Tibial nerve (tissue), 4 donors: ENCODE measurements at regions not wholly inside any gene's neighbourhood (a gene's known extent, or its start where the extent isn't known, plus 50 kb on each side); places are given as distances from the start of the nearest gene placed in this dataset.

Experiments
- DNase-seq, 2 donors: peaks; one replicate each; pipeline ENCODE4 v3.0.0-alpha.2; 2019; ENCODE audit warnings: low spot score in 2 of 2
- H3K27ac ChIP-seq, 4 donors: fragments of 200-600 bp; sonication (generic) in 3 of 4; one replicate each; pipeline ENCODE4 v1.5.1; 2017 to 2019; ENCODE audit warnings: mild to moderate bottlenecking in 1 of 4
- H3K27me3 ChIP-seq, 2 donors: fragments of 200-600 bp; sonication (generic) in 1 of 2; one replicate each; pipeline versions ENCODE4 v1.5.1 to v1.6.0; 2017 to 2019
- H3K36me3 ChIP-seq, 3 donors: fragments of 200-600 bp; sonication (generic); one replicate each; pipeline ENCODE4 v1.5.1; 2018 to 2019
- H3K4me1 ChIP-seq, 4 donors: fragments of 200-600 bp; sonication (generic) in 3 of 4; one replicate each; pipeline ENCODE4 v1.5.1; 2017 to 2019
- H3K4me3 ChIP-seq, 4 donors: fragments of 200-600 bp; sonication (generic) in 3 of 4; one replicate each; pipeline ENCODE4 v1.5.1; 2017 to 2019; ENCODE audit warnings: mild to moderate bottlenecking in 1 of 4, moderate library complexity in 1 of 4
- H3K9me3 ChIP-seq, 4 donors: fragments of 200-600 bp; sonication (generic) in 3 of 4; one replicate each; pipeline ENCODE4 v1.5.1; 2017 to 2019
- EP300 ChIP-seq, 2 donors: sonication (generic); formaldehyde crosslinking; IDR thresholded peaks; one replicate each; pipeline ENCODE4 v1.6.1; 2017; ENCODE audit warnings: antibody characterized with exemption in 2 of 2, mild to moderate bottlenecking in 1 of 2
- POLR2A ChIP-seq, 2 donors: fragments of 450-650 bp; IDR thresholded peaks; one replicate each; pipeline ENCODE4 v1.6.1; 2017; ENCODE audit warnings: antibody characterized with exemption in 2 of 2, mild to moderate bottlenecking in 2 of 2, moderate library complexity in 2 of 2
- WGBS, 2 donors: methylation state at CpG; one replicate each; pipeline ENCODE4 v1.1.5; 2018; 5-methylcytosine and 5-hydroxymethylcytosine counted together
- TF ChIP-seq, protein P1 (sequence below), 5 experiments: fragments of 200-600 bp in 3 of 5; fragments of 450-650 bp in 2 of 5; sonication (generic) in 3 of 5; IDR thresholded peaks; one replicate each; pipeline ENCODE4 v1.5.1; 2016 to 2019; ENCODE audit warnings: antibody characterized with exemption in 5 of 5, mild to moderate bottlenecking in 3 of 5, moderate library complexity in 2 of 5

DNA sequence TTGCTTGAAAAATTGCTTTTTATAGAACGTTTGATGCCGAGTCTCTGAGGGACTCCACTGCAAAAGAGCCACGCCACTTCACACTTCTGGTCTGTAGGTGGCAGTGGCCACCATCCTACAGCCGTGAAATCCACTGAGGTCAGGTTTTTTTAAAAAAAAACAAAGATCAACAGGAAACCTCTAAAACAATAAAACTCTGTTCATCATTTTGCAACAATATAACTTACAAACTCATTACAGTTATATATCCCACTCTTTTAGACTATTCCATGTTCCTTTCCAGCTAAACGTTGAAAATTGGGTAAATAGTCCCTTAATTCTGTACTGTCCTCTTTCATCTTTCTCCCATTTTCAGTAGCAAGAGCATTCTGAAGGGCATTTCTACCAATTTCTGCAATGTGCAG lies 64.6 kb upstream of the FMN2 start:
- no peak for TF ChIP-seq POLR2A (IDR thresholded peaks at IDR 0.05)
- TF ChIP-seq, protein P1, sequence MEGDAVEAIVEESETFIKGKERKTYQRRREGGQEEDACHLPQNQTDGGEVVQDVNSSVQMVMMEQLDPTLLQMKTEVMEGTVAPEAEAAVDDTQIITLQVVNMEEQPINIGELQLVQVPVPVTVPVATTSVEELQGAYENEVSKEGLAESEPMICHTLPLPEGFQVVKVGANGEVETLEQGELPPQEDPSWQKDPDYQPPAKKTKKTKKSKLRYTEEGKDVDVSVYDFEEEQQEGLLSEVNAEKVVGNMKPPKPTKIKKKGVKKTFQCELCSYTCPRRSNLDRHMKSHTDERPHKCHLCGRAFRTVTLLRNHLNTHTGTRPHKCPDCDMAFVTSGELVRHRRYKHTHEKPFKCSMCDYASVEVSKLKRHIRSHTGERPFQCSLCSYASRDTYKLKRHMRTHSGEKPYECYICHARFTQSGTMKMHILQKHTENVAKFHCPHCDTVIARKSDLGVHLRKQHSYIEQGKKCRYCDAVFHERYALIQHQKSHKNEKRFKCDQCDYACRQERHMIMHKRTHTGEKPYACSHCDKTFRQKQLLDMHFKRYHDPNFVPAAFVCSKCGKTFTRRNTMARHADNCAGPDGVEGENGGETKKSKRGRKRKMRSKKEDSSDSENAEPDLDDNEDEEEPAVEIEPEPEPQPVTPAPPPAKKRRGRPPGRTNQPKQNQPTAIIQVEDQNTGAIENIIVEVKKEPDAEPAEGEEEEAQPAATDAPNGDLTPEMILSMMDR (IDR thresholded peaks at IDR 0.05), result peak; percentile 59 to 79 (median 72)

DNA sequence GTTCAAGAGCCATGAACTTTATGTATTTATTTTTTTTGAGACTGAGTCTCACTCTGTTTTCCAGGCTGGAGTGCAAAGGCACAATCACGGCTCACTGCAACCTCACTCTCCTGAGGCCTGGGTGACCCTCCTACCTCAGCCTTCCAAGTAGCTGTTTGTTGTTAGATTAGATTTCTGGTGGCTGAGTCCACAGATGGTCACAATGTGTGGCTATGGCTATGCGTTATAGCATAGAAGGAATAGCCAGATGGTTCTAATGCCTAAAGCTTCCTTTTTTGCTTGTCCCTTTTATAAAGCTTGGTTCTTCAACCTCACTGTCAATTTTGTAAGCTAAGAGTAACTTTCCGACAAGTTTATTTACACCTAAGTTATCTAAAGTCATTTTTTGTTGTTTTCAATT lies 62.3 kb upstream of the FMN2 start:
- peaks cover 0 to 4% (median 0%) of the 10 kb centered on the region in 4 donors for H3K4me1 ChIP-seq

More for the DNA sequence above, 64.6 kb upstream of the FMN2 start:
- no peak overlapping the region for H3K4me3 ChIP-seq
- no peaks in the 10 kb centered on the region for H3K27me3 ChIP-seq
- no peaks in the 10 kb centered on the region for H3K9me3 ChIP-seq
- peak in 1 of 2 donors; percentile 9 for DNase-seq
- peaks cover 0 to 4% (median 0%) of the 10 kb centered on the region in 4 donors for H3K4me1 ChIP-seq
- 2 to 3% methylated on average over 5 of the region's 5 CpGs for WGBS, 2 donors
- no peak overlapping the region for H3K27ac ChIP-seq
- H3K36me3 ChIP-seq, result no peaks in the 10 kb centered on the region

DNA sequence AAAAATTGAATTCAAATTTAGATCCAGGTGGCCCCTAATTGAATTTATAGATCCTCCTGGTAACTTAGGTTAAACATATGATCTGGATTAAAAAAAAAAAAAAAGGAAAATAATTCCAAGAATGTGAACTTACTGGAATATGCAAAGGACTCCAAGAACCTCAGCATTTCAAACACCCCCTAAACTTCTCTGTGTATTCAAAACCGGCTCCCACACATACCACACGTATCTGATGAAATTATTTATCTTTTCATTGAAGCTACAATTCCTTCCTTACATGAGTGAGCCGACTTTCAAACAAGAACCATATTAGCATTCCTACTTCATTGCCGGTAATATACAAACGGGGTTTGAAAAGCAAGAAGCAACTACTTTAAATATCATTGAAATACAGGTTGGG lies 61.4 kb upstream of the FMN2 start:
- H3K9me3 ChIP-seq, result no peaks in the 10 kb centered on the region
- no peaks in the 10 kb centered on the region for H3K27me3 ChIP-seq
- no peaks in the 10 kb centered on the region for H3K36me3 ChIP-seq
- H3K27ac ChIP-seq, result no peak overlapping the region
- WGBS, 2 donors, result 59 to 67% methylated on average over 5 of the region's 5 CpGs
- no peak overlapping the region for H3K4me3 ChIP-seq
- TF ChIP-seq POLR2A (IDR thresholded peaks at IDR 0.05) (no peak), EP300 (IDR thresholded peaks at IDR 0.05) (no peak)
- TF ChIP-seq, protein P1 (IDR thresholded peaks at IDR 0.05), result no peak
- peaks cover 0 to 4% (median 0%) of the 10 kb centered on the region in 4 donors for H3K4me1 ChIP-seq
- DNase-seq, result no peak

More for the DNA sequence above, 62.3 kb upstream of the FMN2 start:
- DNase-seq, result no peak
- Histone ChIP-seq H3K27me3 (no peaks in the 10 kb centered on the region), H3K27ac (peak overlapping the region in 1 of 4 donors; percentile 10), H3K36me3 (no peaks in the 10 kb centered on the region), H3K4me3 (no peak overlapping the region), H3K9me3 (no peaks in the 10 kb centered on the region)
- TF ChIP-seq EP300 (IDR thresholded peaks at IDR 0.05) (no peak), POLR2A (IDR thresholded peaks at IDR 0.05) (no peak)
- TF ChIP-seq, protein P1 (IDR thresholded peaks at IDR 0.05), result no peak
- 72 to 75% methylated on average over 3 of the region's 3 CpGs for WGBS, 2 donors

DNA sequence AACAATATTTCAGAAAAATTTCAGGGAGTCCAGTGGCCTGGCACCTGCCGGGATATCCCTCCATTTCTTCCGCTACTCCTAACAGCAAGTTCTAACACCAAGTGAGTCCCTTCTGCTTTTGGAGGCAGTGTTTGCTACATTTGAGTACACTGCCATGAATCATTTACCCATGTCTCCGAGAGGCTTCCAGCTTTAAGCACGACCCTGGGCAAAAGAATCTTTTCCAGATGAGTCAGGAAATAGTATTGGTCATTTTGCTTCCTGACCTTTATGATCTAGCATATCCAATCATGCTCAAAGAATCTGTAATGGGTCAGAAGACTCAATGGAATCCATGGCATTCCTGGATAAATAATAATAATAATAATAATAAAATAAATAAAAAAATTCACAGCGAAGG lies 60.7 kb upstream of the FMN2 start:
- 57 to 60% methylated on average over 5 of the region's 5 CpGs for WGBS, 2 donors
- TF ChIP-seq EP300 (IDR thresholded peaks at IDR 0.05), result no peak
- TF ChIP-seq, protein P1 (IDR thresholded peaks at IDR 0.05), result no peak
- no peak for TF ChIP-seq POLR2A (IDR thresholded peaks at IDR 0.05)
- Histone ChIP-seq H3K9me3 (peaks cover 0 to 2% (median 0%) of the 10 kb centered on the region in 4 donors), H3K27me3 (no peaks in the 10 kb centered on the region), H3K4me3 (no peak overlapping the region), H3K36me3 (no peaks in the 10 kb centered on the region), H3K4me1 (peaks cover 0 to 4% (median 0%) of the 10 kb centered on the region in 4 donors), H3K27ac (no peak overlapping the region)
- DNase-seq, result no peak

DNA sequence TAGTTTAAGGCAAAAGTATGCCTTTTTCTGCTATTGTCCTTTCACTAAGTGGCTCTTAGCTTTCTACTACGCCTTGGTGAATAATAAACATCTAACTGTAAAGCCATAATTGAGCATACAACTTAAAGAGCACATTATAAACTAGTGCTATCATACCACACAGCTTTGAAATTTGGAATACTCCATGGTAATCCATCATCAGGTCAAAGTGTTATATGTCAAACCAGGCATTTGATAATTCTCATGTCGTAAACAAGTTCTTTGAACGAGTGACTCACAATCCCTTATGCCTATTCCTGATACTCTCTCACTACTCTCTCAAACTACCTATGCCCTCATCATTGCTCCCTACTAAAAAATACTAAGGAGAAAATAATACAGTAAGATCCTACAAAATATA lies 60.3 kb upstream of the FMN2 start:
- peaks cover 0 to 2% (median 0%) of the 10 kb centered on the region in 4 donors for H3K9me3 ChIP-seq
- no peak for DNase-seq
- no peak overlapping the region for H3K4me3 ChIP-seq
- H3K4me1 ChIP-seq, result peaks cover 0 to 4% (median 0%) of the 10 kb centered on the region in 4 donors
- H3K27ac ChIP-seq, result no peak overlapping the region
- no peaks in the 10 kb centered on the region for H3K36me3 ChIP-seq
- H3K27me3 ChIP-seq, result no peaks in the 10 kb centered on the region
- TF ChIP-seq POLR2A (IDR thresholded peaks at IDR 0.05) (no peak), EP300 (IDR thresholded peaks at IDR 0.05) (no peak)
- TF ChIP-seq, protein P1 (IDR thresholded peaks at IDR 0.05), result no peak
- 69% methylated on average over 3 of the region's 3 CpGs for WGBS, 2 donors
